ENCODE measurements at regions not wholly inside any gene's neighbourhood (a gene's known extent, or its start where the extent isn't known, plus 50 kb on each side); places are given as distances from the start of the nearest gene placed in this dataset.

DNA sequence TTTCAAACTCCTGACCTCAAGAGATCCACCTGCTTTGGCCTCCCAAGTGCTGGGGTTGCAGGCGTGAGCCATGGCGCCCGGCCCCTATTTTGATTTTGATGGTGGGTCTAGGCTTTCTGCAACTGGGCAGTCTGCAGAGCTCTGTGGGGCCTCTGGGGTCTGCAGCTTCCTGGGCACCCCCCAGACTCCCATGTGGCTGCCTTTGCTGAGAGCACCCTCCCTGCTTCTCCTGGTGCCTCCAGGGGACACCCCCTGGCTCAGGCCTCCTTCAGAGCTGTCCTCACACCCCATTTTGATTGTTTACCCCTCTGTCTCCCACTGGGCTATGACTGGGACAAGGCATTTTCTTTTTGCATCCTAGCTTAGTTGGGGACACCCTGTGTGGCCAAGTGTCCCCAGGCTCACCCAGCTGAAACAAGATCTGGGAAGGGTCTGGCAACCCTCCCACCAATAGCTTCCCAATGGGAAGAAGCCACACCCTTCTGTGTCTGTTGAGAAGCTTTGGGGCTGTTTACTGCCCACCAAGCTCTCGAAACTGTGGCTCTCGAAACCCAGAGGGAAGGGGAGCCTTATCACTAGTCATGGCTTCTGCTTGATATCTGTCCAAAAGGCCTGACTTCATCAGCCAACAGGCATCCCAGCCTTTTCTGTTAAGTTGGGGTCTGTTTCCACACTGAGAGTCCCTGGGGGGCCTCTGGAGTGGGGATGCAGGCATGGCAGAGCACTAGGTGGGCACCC, 204.4 kb upstream of the IER5L start:
- TF ChIP-seq, protein P1, sequence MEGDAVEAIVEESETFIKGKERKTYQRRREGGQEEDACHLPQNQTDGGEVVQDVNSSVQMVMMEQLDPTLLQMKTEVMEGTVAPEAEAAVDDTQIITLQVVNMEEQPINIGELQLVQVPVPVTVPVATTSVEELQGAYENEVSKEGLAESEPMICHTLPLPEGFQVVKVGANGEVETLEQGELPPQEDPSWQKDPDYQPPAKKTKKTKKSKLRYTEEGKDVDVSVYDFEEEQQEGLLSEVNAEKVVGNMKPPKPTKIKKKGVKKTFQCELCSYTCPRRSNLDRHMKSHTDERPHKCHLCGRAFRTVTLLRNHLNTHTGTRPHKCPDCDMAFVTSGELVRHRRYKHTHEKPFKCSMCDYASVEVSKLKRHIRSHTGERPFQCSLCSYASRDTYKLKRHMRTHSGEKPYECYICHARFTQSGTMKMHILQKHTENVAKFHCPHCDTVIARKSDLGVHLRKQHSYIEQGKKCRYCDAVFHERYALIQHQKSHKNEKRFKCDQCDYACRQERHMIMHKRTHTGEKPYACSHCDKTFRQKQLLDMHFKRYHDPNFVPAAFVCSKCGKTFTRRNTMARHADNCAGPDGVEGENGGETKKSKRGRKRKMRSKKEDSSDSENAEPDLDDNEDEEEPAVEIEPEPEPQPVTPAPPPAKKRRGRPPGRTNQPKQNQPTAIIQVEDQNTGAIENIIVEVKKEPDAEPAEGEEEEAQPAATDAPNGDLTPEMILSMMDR (IDR thresholded peaks at IDR 0.05), result no peak
- TF ChIP-seq POLR2A (IDR thresholded peaks at IDR 0.05), result no peak

Measured in body of pancreas (tissue), 4 donors.